ENCODE measurements at regions not wholly inside any gene's neighbourhood (a gene's known extent, or its start where the extent isn't known, plus 50 kb on each side); places are given as distances from the start of the nearest gene placed in this dataset.

- no peak for DNase-seq
These were observed 51.9 kb upstream of the TMEM163 start for GRCh38 chr2:134770702-134771101.

GRCh38 chr2:134771313-134771801 is 52.6 kb upstream of the TMEM163 start:
- Histone ChIP-seq H3K36me3 (ENCODE audit: low read depth, missing control alignments) (no peaks in the 10 kb centered on the region), H3K27ac (no peak overlapping the region), H3K27me3 (no peaks in the 10 kb centered on the region), H3K9me3 (no peaks in the 10 kb centered on the region), H3K4me1 (peaks cover 4% of the 10 kb centered on the region), H3K4me3 (no peak overlapping the region)
- intact Hi-C loops (cut with DNase I; ENCODE audit: low total_unique reads): no loop called here
- TF ChIP-seq POLR2A (IDR thresholded peaks at IDR 0.05): no peak
- TF ChIP-seq, protein P1, sequence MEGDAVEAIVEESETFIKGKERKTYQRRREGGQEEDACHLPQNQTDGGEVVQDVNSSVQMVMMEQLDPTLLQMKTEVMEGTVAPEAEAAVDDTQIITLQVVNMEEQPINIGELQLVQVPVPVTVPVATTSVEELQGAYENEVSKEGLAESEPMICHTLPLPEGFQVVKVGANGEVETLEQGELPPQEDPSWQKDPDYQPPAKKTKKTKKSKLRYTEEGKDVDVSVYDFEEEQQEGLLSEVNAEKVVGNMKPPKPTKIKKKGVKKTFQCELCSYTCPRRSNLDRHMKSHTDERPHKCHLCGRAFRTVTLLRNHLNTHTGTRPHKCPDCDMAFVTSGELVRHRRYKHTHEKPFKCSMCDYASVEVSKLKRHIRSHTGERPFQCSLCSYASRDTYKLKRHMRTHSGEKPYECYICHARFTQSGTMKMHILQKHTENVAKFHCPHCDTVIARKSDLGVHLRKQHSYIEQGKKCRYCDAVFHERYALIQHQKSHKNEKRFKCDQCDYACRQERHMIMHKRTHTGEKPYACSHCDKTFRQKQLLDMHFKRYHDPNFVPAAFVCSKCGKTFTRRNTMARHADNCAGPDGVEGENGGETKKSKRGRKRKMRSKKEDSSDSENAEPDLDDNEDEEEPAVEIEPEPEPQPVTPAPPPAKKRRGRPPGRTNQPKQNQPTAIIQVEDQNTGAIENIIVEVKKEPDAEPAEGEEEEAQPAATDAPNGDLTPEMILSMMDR (IDR thresholded peaks at IDR 0.05): no peak
- 54 to 60% methylated on average over 4 of the region's 4 CpGs for WGBS, 2 donors
- no peak for DNase-seq

More at GRCh38 chr2:134770702-134771101, 51.9 kb upstream of the TMEM163 start:
- Histone ChIP-seq H3K4me1 (peaks cover 4% of the 10 kb centered on the region), H3K4me3 (no peak overlapping the region), H3K27me3 (no peaks in the 10 kb centered on the region), H3K27ac (no peak overlapping the region), H3K9me3 (no peaks in the 10 kb centered on the region), H3K36me3 (ENCODE audit: low read depth, missing control alignments) (no peaks in the 10 kb centered on the region)
- TF ChIP-seq POLR2A (IDR thresholded peaks at IDR 0.05): no peak
- TF ChIP-seq, protein P1 (IDR thresholded peaks at IDR 0.05): no peak
- intact Hi-C loops (cut with DNase I; ENCODE audit: low total_unique reads): no loop called here
- 89 to 92% methylated on average over 6 of the region's 6 CpGs for WGBS, 2 donors

DNA sequence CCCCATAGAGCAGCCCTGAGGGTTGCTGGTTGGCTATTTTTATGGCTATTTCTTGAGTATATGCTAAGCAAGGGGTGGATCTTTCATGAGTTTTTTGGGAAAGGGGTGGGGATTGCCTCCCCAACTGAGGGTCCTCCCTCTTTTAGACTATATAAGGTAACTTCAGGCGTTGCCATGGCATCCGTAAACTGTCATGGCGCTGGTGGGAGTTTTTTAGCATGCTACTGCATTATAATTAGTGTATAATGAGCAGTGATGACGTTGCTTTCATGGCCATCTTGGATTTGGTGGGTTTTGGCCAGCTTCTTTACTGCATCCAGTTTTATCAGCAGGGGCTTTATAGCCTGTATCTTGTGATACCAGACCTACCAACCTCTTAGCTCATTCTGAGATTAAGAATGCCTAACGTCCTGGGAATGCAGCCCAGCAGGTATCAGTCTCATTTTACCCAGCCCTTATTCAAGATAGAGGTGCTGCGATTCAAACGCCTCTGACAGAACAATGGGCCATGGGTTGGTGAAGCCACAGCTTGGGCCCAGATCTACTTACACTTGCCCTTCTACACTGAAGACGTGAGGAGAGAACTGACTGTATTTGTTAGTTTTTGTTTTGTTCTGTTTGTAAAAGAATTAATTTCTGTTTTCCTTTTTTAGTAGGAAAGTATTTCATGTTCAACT is 53.8 kb upstream of the TMEM163 start:
- intact Hi-C loops (cut with DNase I; ENCODE audit: low total_unique reads): no loop called here
- 85 to 86% methylated on average over 8 of the region's 8 CpGs for WGBS, 2 donors
- Histone ChIP-seq H3K9me3 (no peaks in the 10 kb centered on the region), H3K36me3 (ENCODE audit: low read depth, missing control alignments) (no peaks in the 10 kb centered on the region), H3K4me1 (peaks cover 4% of the 10 kb centered on the region), H3K27ac (no peak overlapping the region), H3K27me3 (no peaks in the 10 kb centered on the region), H3K4me3 (no peak overlapping the region)
- no peak for TF ChIP-seq POLR2A (IDR thresholded peaks at IDR 0.05)
- TF ChIP-seq, protein P1 (IDR thresholded peaks at IDR 0.05): no peak
- DNase-seq: no peak

GRCh38 chr2:134773335-134773734 is 54.5 kb upstream of the TMEM163 start:
- Histone ChIP-seq H3K27me3 (no peaks in the 10 kb centered on the region), H3K4me3 (no peak overlapping the region), H3K9me3 (no peaks in the 10 kb centered on the region), H3K27ac (no peak overlapping the region), H3K4me1 (peaks cover 4% of the 10 kb centered on the region), H3K36me3 (ENCODE audit: low read depth, missing control alignments) (no peaks in the 10 kb centered on the region)
- TF ChIP-seq, protein P1 (IDR thresholded peaks at IDR 0.05): no peak
- TF ChIP-seq POLR2A (IDR thresholded peaks at IDR 0.05): no peak
- intact Hi-C loops (cut with DNase I; ENCODE audit: low total_unique reads): no loop called here
- WGBS, 2 donors: 78 to 79% methylated on average over 7 of the region's 7 CpGs
- no peak for DNase-seq

Data from testis (tissue), 2 donors.